ENCODE measurements at regions not wholly inside any gene's neighbourhood (a gene's known extent, or its start where the extent isn't known, plus 50 kb on each side); places are given as distances from the start of the nearest gene placed in this dataset.

- DNase-seq: no peak
These were observed 161.7 kb upstream of the BCL6 start for GRCh38 chr3:187906920-187907319.

DNA sequence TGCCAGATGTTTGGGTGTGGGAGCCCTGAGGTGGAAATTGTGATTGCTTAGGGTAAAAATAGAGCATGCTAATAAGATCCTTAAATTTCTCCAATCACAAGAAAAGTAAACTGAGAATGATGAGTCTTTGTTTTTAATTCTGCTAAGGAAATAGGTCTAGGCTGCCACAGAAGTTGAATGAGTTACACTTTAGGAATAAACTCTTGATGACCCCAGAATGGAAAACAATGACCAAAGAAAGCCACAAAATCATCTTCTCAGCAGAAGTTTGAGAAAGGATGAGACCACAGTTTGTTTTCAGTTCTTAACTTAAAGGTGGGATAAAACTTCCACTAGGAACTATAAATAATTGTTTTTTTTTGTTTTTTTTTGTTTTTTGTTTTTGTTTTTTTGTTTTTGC lies 164.6 kb upstream of the BCL6 start:
- no peak for DNase-seq

- no peak for DNase-seq
These were observed 166.7 kb upstream of the BCL6 start for GRCh38 chr3:187912007-187912406.

DNA sequence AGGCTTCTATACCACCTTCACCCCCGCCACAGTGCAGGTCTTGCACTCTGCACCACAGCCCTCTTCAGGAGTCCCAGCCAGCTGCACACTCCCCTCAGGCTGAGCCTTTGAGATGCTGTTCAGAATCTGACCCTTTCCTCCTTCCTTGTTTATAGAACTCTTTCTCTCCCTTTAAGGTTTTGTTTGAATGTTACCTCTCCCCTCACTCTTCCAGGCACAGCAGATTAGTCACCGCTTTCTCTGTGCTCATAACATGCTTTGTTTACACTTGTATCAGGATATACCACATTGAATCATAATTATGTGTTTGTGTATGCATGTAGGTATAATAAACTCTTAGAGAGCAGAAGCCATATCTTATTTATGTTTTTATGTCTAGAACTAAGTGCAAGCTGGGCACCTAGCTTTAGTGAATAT lies 168.4 kb upstream of the BCL6 start:
- DNase-seq: no peak

GRCh38 chr3:187914231-187914630 lies 169.0 kb upstream of the BCL6 start:
- no peak for DNase-seq

DNA sequence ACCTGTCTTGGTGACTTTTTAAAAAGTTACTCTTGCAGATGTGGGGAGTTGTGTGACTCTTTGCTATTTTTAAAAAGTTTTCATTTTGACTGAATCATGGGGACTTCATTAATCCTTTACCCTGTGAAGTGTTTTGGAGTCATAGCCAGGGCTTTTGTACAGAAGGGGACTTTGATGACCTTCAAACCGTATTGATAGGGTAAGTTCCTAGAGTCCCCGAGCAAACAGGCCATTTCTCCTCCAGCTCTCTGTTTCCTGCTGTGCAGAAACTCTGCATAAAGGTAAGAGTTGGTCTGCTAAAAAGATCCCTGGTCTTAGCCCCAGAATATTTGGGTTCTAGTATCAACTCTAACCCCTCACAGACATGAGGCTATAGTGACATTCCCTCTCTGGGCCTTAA lies 170.8 kb upstream of the BCL6 start:
- DNase-seq: no peak

DNA sequence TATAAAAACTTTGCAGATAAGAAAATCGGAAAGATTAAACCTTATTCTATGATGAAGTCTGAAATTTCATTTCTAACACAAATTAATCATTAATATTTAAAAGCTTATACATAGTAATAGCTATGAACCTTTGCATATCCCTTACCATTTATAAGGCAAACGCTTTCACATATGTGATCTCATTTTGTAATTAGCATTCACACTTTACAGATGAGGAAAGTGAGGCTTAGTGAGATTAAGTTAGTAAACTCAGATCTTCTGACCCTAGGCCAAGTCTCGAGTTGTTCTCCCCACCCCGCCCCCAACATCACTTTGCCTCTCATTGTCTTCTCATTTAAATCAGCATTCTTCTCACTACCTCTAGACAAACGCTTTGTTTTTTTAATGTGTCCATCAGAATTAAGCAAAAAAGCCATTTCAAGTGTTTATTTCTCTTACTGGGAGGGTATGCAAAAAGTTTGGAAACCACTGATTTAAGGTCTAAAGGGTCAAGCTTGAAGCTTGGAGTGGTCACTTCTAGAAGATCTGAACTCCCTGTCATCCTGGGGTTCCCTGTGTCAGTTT lies 172.9 kb upstream of the BCL6 start:
- DNase-seq: no peak

DNA sequence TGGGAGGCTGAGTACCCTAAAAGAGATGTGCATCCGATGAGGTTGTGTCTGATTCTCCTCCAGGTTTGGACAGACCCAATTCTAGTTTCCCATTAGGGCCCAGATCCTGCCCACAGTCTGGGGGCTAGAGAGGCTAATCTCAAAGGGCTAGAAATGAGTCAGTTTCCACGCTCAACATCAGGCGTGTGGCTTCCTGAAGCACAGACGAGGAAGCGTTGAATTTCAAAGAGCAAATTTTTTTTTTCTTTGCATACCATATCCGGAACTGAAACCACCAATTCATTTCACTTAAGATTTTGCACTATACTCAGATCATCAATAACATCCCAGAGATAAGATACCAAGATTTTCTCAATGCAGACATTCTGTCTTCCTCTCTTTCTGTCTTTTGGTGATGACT lies 173.8 kb upstream of the BCL6 start:
- no peak for DNase-seq

DNA sequence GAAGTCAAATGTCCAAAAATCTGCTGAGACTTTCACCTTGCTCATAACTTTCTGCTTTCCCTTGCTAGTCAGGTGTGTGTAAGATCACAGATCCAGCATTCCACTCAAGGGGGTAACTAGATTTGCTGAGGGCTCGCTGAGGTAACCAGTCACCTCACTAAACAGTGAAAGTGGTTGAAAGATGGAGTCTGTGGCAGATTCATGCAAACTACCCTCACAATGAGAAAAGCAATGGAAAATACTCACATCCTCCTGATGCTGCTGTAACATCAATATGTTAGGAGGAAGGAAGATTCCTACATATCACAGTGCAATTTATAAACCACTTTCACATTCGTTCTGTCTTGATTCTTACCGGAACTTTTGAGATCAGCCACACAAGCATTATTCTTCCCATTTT lies 174.3 kb upstream of the BCL6 start:
- DNase-seq: no peak

GRCh38 chr3:187920030-187920429 lies 174.8 kb upstream of the BCL6 start:
- no peak for DNase-seq

DNA sequence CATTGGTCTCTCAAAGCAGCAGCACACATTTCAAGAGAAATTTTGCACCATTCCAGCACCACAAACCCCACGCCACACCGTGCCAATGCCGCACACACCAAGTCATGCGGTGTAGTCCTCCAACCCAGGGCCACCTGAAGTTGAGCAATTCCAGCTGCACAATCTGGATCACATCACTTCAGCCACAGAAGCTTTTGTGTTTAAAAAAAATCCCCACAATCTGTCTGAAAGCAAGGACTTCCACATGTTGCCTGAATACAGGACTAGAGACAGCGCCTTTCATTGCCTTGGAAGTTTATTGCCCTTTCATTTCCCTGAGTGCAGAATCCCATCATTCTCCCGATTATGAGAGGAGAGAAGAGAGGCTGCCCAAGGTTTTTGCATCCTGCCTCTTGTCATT lies 175.6 kb upstream of the BCL6 start:
- DNase-seq: no peak

- no peak for DNase-seq
These were observed 176.3 kb upstream of the BCL6 start for GRCh38 chr3:187921391-187922074.

GRCh38 chr3:187922704-187923416 lies 177.6 kb upstream of the BCL6 start:
- DNase-seq: no peak

DNA sequence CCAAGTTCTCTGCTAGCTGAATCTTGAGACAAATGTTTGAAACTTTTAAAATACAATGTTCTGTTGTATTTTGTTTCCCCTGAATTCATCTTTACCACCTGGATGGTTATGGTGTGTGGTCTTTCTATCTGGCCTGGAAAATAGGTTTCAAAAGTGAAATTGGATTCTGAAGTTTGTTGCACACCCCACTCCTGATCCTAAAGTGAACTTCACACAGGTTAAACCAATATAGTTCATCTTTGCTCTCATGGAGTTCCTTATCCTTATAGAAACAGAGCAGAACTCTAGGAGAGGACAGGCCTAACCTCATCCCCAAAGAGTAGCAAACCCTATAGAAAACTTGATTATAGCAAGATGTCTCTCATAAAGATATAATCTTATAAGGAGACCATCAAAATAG lies 179.4 kb upstream of the BCL6 start:
- DNase-seq: no peak

DNA sequence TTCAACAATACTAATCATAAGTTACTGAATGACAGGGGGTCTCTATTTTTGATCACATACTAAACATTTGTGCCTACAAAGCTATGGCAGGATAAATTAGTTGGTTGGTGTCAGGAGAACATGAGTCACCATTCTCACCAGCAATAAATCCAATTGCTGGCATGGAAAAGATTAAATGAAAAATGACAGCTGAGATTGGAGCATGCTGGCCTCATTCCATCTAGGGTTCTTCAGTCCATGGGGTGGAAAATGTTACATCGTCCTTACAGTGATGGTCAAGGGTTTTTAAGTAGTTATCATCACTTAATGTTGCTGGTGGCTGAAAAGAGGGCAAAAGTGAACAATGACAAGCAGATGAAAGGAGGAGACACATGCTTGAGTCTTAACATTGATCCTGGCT lies 180.1 kb upstream of the BCL6 start:
- DNase-seq: no peak

DNA sequence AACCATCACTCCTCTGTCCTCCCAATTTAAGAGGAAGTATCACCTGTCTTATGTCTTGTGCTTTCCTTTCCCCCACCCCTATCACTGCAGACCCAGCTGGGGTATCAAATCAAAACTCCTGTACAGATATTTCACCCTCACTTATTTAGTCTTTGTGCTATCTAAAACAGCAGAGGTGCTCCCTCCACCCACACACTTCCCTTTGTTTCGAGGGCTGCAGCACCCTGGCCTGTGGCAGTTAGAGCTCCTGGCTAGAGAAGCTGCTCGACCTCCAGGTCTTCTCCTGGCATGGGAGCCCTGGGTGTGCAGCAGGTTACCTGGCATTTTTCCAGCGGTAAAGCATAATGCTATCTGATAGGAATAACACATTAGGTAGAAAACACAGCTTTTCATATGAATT lies 181.4 kb upstream of the BCL6 start:
- DNase-seq: no peak

GRCh38 chr3:187927565-187927964 lies 182.3 kb upstream of the BCL6 start:
- no peak for DNase-seq

DNA sequence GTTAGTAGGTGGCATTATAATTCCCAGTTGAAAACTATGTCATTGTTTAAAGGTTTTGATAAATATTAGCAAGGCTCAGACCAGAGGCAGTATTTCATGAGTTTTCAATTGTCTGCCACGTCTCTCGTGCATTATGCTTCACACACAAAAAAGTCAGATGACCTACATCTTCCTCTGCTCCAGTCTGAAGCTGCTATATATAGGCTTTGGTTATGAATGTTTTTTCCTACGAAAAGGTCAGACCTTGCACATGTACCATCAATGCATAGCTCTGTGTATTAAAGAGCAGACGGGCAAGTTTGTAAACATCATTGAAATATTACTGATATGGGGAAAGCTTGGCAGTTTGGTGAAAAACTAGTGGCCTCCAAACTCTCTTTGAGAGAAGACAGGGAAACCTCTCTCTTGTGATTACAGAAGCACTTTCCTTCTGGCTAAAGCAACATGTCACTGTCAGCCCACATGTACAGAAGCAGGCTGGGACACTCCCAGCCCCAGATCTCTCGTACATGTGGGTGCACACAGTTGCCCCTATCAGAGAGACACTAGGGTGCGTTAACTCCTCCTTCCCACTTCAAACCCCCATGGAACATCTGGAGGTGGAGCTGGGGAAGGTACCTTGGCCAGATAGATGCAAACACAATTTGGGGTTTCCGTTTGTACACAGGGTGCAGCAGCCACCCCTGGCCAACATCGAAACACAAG lies 184.0 kb upstream of the BCL6 start:
- no peak for DNase-seq

- no peak for DNase-seq
These were observed 184.8 kb upstream of the BCL6 start for GRCh38 chr3:187930021-187930420.

GRCh38 chr3:187931101-187931500 lies 185.8 kb upstream of the BCL6 start:
- DNase-seq: no peak

- DNase-seq: no peak
These were observed 186.6 kb upstream of the BCL6 start for GRCh38 chr3:187931770-187932278.

GRCh38 chr3:187932530-187932929 lies 187.3 kb upstream of the BCL6 start:
- DNase-seq: no peak

GRCh38 chr3:187935623-187936156 lies 190.4 kb upstream of the BCL6 start:
- DNase-seq: no peak

Data from NCI-H1092 treated with DMSO at 0.1 percent for 48 hours (cell line).